GM12874 (cell line): ENCODE measurements at regions not wholly inside any gene's neighbourhood (a gene's known extent, or its start where the extent isn't known, plus 50 kb on each side); places are given as distances from the start of the nearest gene placed in this dataset.

Experiments used
- TF ChIP-seq, protein P1 (sequence below): IDR thresholded peaks from 2 replicates; pipeline ENCODE4 v1.5.1; 2011; ENCODE audit warnings: low read depth, mild to moderate bottlenecking, control low read depth, low read length, moderate library complexity; ENCODE audit not compliant: insufficient read depth

DNA sequence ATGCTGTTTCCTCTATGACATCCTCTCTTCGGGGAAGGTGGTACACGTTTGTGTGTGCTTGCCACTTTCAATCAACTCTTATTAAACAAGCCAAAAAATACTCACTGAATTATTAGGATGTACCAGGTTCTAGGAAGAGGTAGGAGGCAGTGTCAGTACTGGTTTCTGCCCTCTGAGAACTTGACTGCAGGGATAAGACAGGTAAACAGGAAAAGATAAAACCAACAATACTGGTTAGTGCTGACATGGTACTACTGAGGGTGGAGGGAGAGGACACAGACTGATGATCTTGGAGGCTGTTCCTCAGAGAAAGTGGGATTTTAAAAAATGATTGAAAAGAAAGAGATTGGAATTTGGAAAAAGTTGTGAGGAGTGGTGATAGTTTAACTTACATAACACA lies 295.2 kb upstream of the PWP1 start:
- TF ChIP-seq, protein P1, sequence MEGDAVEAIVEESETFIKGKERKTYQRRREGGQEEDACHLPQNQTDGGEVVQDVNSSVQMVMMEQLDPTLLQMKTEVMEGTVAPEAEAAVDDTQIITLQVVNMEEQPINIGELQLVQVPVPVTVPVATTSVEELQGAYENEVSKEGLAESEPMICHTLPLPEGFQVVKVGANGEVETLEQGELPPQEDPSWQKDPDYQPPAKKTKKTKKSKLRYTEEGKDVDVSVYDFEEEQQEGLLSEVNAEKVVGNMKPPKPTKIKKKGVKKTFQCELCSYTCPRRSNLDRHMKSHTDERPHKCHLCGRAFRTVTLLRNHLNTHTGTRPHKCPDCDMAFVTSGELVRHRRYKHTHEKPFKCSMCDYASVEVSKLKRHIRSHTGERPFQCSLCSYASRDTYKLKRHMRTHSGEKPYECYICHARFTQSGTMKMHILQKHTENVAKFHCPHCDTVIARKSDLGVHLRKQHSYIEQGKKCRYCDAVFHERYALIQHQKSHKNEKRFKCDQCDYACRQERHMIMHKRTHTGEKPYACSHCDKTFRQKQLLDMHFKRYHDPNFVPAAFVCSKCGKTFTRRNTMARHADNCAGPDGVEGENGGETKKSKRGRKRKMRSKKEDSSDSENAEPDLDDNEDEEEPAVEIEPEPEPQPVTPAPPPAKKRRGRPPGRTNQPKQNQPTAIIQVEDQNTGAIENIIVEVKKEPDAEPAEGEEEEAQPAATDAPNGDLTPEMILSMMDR = no peak

DNA sequence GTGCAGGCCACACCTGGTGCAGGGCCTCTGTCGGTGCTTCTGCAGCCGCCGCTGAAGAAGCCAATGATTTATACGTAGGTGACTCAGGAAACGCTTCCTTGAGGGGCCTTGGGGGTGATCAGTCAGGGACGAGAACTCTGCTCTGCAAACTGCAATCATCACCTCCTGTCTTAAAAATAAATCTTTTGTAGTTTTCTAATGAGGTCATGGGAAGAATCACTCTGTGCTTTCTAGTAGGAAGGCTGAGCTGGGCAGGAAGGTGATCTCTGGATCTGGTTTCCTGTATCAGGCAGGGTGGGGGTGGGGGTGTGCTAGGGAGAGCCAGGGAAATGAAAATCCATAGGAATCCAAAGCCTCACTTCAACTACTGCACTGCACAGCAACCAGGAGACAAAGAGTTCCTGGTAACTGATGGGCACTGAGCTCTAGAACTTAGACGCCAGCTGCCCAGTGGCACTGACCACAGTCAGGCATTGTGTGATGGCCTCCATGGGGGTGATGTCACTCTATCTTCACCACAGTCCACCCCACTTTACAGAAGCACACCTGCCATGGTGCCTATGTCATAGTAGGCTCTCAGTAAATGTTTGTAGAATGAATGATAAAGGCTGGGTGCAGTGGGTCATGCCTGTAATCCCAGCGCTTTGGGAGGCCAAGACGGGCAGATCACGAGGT lies 292.4 kb upstream of the PWP1 start:
- TF ChIP-seq, protein P1 = no peak

DNA sequence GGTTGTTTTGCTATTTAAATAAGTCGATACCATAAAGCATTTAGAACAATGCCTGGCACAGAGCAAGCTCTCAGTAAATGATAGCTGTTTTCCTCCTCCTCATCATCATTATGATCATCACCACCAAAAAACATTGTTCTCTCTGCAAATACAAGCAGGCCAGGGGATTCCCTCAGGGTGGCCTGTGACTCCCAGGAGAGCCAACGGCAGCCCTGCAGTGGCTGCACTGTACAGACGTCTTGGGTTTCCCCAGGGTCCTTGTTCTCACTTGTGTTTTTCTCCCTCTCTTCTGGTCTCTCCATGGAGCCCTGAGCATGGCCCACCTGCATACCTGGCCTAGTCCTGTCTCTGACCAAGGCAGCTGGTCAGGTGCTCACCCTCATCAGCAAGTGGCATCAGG lies 290.9 kb upstream of the PWP1 start:
- TF ChIP-seq, protein P1 = no peak

DNA sequence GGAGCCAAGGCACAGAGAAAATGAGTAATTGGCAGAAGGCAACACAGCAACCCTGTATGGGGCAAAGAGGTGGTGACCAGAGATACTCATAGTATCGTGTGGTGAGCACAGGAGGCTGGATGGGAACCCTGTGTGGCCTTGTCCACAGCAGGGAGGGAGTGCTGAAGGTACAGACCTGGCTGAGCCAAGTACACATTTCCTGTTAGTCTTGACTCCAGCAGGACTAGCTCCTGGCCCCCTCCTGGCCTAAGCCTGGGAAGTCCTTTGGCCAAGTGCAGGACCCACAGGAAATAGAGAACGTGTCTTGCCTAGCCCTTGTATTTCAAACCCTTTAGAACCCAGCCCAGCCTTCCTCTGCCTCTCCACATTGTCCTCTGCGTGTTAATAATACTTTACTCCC lies 289.8 kb upstream of the PWP1 start:
- TF ChIP-seq, protein P1 = no peak

DNA sequence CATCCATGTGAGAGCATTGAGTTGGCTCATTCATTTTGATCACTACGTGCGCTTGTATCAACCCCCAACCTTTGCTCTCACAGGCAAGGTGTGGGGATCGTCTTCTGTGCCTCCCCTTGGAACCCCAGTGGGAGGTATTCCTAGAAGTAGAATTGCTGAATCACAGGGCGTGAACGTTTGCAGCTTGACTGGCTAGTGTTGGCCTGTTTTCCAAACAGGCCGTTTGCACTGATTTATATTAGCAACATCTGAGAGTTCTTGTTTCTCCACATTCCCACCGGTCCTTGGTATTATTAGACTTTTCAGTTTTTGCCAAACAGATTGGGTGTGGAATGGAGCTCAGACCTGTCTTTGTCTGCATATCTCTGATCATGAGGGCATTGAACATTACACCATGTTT lies 288.6 kb upstream of the PWP1 start:
- TF ChIP-seq, protein P1 = no peak

DNA sequence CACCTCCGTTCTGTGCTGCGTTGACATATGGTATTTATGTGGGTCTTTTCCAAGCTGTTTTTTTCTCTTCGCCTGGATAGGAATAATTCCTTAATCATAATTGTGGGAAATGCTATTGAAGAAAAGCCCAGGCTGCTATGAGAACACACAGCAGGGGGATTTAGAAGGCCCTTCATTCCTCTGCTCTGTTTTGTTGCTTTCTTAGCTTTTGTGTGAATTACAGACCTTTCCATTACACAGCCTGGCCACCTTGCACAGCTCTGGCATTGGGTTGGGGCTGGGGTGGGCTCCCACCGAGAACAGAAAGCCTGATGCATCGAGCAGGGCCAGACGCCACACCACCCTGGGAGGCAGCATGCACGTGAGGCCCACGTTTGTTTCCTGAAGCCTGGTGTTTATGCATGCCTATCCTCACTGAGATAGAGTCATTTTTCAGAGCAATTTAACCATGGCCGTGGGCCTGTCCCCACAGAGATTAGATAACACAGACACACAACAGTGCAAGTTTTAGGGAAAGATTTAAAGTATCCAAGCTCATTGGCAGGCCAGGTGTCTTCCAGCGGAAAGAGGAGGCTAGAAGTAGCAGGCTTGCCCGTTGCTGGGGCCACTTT lies 287.6 kb upstream of the PWP1 start:
- TF ChIP-seq, protein P1 = no peak

DNA sequence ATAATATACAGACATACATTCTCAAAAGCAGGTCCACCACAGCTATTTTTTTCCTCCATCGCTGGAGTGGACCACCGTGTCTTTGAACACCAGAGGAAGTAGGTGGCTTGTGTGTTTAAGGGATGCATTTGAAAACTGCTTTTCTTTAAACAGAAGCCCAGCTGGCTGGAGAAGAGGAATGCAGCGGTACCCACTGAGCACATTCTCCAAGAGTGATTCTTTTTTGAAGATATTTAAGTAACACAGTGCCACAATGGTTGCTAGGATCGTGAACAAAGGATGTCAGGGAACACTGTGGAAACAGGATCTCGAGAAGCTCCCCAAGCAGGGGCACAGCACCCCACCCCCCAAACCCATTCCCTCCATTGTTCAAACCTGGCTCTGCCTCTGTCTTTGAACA lies 286.6 kb upstream of the PWP1 start:
- TF ChIP-seq, protein P1 = no peak
